ENCODE measurements at regions not wholly inside any gene's neighbourhood (a gene's known extent, or its start where the extent isn't known, plus 50 kb on each side); places are given as distances from the start of the nearest gene placed in this dataset.

DNA sequence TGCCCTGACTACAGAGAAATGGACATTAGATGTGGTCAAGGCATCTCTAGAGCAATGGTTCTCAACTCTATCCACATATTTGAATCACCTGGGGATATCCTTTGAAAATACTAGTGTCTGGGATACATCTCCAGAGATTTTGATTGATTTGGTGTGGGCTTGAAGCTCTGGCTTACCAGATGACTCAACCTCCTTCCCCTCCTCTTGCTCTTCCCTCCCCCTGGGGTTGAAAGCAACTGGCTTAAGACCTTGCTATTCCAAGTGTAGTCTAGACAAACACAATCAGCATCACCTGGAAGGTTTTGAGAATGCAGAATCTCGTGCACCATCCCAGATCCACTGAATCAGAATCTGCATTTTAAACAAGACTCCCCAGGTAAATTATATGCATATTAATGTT lies 183.8 kb downstream of the DAD1 start:
- TF ChIP-seq SIN3A (IDR thresholded peaks at IDR 0.05; ENCODE audit: borderline replicate concordance, insufficient read depth, low read length) (no peak), TAF1 (IDR thresholded peaks at IDR 0.05; ENCODE audit: borderline replicate concordance, insufficient read depth, low read length) (no peak), FOXP2 (optimal IDR thresholded peaks at IDR 0.05; ENCODE audit: borderline replicate concordance, extremely low read depth, extremely low read length, insufficient read depth) (no peak), POLR2AphosphoS5 (IDR thresholded peaks at IDR 0.05; ENCODE audit: low read depth, low read length) (no peak)
- TF ChIP-seq, protein P1, sequence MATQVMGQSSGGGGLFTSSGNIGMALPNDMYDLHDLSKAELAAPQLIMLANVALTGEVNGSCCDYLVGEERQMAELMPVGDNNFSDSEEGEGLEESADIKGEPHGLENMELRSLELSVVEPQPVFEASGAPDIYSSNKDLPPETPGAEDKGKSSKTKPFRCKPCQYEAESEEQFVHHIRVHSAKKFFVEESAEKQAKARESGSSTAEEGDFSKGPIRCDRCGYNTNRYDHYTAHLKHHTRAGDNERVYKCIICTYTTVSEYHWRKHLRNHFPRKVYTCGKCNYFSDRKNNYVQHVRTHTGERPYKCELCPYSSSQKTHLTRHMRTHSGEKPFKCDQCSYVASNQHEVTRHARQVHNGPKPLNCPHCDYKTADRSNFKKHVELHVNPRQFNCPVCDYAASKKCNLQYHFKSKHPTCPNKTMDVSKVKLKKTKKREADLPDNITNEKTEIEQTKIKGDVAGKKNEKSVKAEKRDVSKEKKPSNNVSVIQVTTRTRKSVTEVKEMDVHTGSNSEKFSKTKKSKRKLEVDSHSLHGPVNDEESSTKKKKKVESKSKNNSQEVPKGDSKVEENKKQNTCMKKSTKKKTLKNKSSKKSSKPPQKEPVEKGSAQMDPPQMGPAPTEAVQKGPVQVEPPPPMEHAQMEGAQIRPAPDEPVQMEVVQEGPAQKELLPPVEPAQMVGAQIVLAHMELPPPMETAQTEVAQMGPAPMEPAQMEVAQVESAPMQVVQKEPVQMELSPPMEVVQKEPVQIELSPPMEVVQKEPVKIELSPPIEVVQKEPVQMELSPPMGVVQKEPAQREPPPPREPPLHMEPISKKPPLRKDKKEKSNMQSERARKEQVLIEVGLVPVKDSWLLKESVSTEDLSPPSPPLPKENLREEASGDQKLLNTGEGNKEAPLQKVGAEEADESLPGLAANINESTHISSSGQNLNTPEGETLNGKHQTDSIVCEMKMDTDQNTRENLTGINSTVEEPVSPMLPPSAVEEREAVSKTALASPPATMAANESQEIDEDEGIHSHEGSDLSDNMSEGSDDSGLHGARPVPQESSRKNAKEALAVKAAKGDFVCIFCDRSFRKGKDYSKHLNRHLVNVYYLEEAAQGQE (IDR thresholded peaks at IDR 0.05; ENCODE audit: insufficient read depth in 1 of 2, low read depth in 2 of 2, low read length in 2 of 2), result no peak

DNA sequence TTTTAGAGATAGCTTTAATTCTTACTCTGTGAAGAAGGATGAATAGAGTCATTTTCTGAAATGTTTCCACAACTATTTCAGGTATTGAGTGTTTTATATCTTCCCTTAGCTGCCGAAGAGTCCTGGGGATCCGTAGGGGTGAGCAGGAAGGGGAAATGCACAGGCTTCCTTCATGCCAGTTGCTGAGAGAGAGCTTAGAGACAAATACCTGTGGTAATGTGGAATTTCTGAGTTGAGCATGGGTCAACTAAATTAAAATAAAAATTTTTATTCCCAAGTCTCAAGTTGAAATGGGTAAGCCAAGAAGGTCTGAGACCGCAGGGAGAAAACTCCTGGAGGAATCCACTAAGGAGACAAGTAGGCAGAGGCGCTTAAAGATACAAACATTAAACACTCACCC lies 185.7 kb downstream of the DAD1 start:
- TF ChIP-seq POLR2AphosphoS5 (IDR thresholded peaks at IDR 0.05; ENCODE audit: low read depth, low read length) (no peak), FOXP2 (optimal IDR thresholded peaks at IDR 0.05; ENCODE audit: borderline replicate concordance, extremely low read depth, extremely low read length, insufficient read depth) (no peak), TAF1 (IDR thresholded peaks at IDR 0.05; ENCODE audit: borderline replicate concordance, insufficient read depth, low read length) (no peak), SIN3A (IDR thresholded peaks at IDR 0.05; ENCODE audit: borderline replicate concordance, insufficient read depth, low read length) (no peak)
- TF ChIP-seq, protein P1 (IDR thresholded peaks at IDR 0.05; ENCODE audit: insufficient read depth in 1 of 2, low read depth in 2 of 2, low read length in 2 of 2), result no peak

- no peak for TF ChIP-seq SIN3A (IDR thresholded peaks at IDR 0.05; ENCODE audit: borderline replicate concordance, insufficient read depth, low read length)
- TF ChIP-seq TAF1 (IDR thresholded peaks at IDR 0.05; ENCODE audit: borderline replicate concordance, insufficient read depth, low read length), result no peak
- no peak for TF ChIP-seq FOXP2 (optimal IDR thresholded peaks at IDR 0.05; ENCODE audit: borderline replicate concordance, extremely low read depth, extremely low read length, insufficient read depth)
- no peak for TF ChIP-seq POLR2AphosphoS5 (IDR thresholded peaks at IDR 0.05; ENCODE audit: low read depth, low read length)
- TF ChIP-seq, protein P1 (IDR thresholded peaks at IDR 0.05; ENCODE audit: insufficient read depth in 1 of 2, low read depth in 2 of 2, low read length in 2 of 2), result no peak
These were observed 188.3 kb downstream of the DAD1 start for GRCh38 chr14:22400655-22401259.

GRCh38 chr14:22399776-22400175 lies 189.2 kb downstream of the DAD1 start:
- TF ChIP-seq, protein P1 (IDR thresholded peaks at IDR 0.05; ENCODE audit: insufficient read depth in 1 of 2, low read depth in 2 of 2, low read length in 2 of 2), result no peak
- TF ChIP-seq FOXP2 (optimal IDR thresholded peaks at IDR 0.05; ENCODE audit: borderline replicate concordance, extremely low read depth, extremely low read length, insufficient read depth) (no peak), POLR2AphosphoS5 (IDR thresholded peaks at IDR 0.05; ENCODE audit: low read depth, low read length) (no peak), SIN3A (IDR thresholded peaks at IDR 0.05; ENCODE audit: borderline replicate concordance, insufficient read depth, low read length) (no peak), TAF1 (IDR thresholded peaks at IDR 0.05; ENCODE audit: borderline replicate concordance, insufficient read depth, low read length) (no peak)

All from PFSK-1 (cell line).